PFSK-1 (cell line): ENCODE measurements at regions not wholly inside any gene's neighbourhood (a gene's known extent, or its start where the extent isn't known, plus 50 kb on each side); places are given as distances from the start of the nearest gene placed in this dataset.

Experiments
- POLR2AphosphoS5 ChIP-seq: IDR thresholded peaks from 2 replicates; pipeline ENCODE4 v1.6.1; 2012; ENCODE audit warnings: low read depth, mild to moderate bottlenecking, control low read depth, low read length, moderate library complexity
- SIN3A ChIP-seq: IDR thresholded peaks from 2 replicates; pipeline ENCODE4 v1.6.1; 2012; ENCODE audit warnings: mild to moderate bottlenecking, low read length, moderate library complexity, borderline replicate concordance; ENCODE audit not compliant: insufficient read depth
- TAF1 ChIP-seq: IDR thresholded peaks from 2 replicates; pipeline ENCODE4 v1.6.1; 2012; ENCODE audit warnings: low read length, control low read depth, borderline replicate concordance; ENCODE audit not compliant: insufficient read depth
- TF ChIP-seq, protein P1 (sequence below), 2 experiments: IDR thresholded peaks; 2 replicates each; pipeline versions ENCODE4 v1.6.1 to v1.8.0; 2011 to 2012; ENCODE audit warnings: low read depth in 2 of 2, low read length in 2 of 2, control low read depth in 1 of 2, inconsistent platforms in 1 of 2, mild to moderate bottlenecking in 1 of 2, moderate library complexity in 1 of 2; ENCODE audit not compliant: insufficient read depth in 1 of 2

GRCh38 chr22:22764085-22764484 lies 119.7 kb downstream of the GGTLC2 start:
- TF ChIP-seq SIN3A (no peak), POLR2AphosphoS5 (no peak), TAF1 (no peak)
- TF ChIP-seq, protein P1, sequence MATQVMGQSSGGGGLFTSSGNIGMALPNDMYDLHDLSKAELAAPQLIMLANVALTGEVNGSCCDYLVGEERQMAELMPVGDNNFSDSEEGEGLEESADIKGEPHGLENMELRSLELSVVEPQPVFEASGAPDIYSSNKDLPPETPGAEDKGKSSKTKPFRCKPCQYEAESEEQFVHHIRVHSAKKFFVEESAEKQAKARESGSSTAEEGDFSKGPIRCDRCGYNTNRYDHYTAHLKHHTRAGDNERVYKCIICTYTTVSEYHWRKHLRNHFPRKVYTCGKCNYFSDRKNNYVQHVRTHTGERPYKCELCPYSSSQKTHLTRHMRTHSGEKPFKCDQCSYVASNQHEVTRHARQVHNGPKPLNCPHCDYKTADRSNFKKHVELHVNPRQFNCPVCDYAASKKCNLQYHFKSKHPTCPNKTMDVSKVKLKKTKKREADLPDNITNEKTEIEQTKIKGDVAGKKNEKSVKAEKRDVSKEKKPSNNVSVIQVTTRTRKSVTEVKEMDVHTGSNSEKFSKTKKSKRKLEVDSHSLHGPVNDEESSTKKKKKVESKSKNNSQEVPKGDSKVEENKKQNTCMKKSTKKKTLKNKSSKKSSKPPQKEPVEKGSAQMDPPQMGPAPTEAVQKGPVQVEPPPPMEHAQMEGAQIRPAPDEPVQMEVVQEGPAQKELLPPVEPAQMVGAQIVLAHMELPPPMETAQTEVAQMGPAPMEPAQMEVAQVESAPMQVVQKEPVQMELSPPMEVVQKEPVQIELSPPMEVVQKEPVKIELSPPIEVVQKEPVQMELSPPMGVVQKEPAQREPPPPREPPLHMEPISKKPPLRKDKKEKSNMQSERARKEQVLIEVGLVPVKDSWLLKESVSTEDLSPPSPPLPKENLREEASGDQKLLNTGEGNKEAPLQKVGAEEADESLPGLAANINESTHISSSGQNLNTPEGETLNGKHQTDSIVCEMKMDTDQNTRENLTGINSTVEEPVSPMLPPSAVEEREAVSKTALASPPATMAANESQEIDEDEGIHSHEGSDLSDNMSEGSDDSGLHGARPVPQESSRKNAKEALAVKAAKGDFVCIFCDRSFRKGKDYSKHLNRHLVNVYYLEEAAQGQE (IDR thresholded peaks at IDR 0.05; ENCODE audit: insufficient read depth in 1 of 2, low read depth in 2 of 2, low read length in 2 of 2): no peak
